Astrocyte (in vitro differentiated cells and primary cell): ENCODE measurements at regions not wholly inside any gene's neighbourhood (a gene's known extent, or its start where the extent isn't known, plus 50 kb on each side); places are given as distances from the start of the nearest gene placed in this dataset.

Source experiments
- DNase-seq: peaks from one replicate; pipeline ENCODE4 v3.0.0-alpha.2; 2010; ENCODE audit warnings: low read depth
- FAIRE-seq: peaks from 2 replicates; lab custom pipeline; 2011; peaks lifted over from hg19 to GRCh38; lab: Jason Lieb, UNC
- H2AFZ ChIP-seq: 2 replicates; pipeline ENCODE4 v1.6.0; 2012; ENCODE audit warnings: low read depth, low read length, inconsistent platforms
- H3K27ac ChIP-seq: 2 replicates; pipeline ENCODE4 v1.5.1; 2011; ENCODE audit warnings: low read depth, low read length, inconsistent platforms
- H3K27me3 ChIP-seq: 2 replicates; pipeline ENCODE4 v1.6.0; 2011; ENCODE audit warnings: low read length, inconsistent platforms; ENCODE audit not compliant: insufficient read depth
- H3K36me3 ChIP-seq: 2 replicates; pipeline ENCODE4 v1.5.1; 2011; ENCODE audit warnings: low read length, inconsistent platforms; ENCODE audit not compliant: insufficient read depth
- H3K4me1 ChIP-seq: 2 replicates; pipeline ENCODE4 v1.5.1; 2011; ENCODE audit warnings: low read length, inconsistent platforms; ENCODE audit not compliant: insufficient read depth
- H3K4me2 ChIP-seq: 2 replicates; pipeline ENCODE4 v1.6.0; 2012; ENCODE audit warnings: low read length, inconsistent platforms
- H3K4me3 ChIP-seq: 2 replicates; pipeline ENCODE4 v1.5.1; 2011; ENCODE audit warnings: low read depth, mild to moderate bottlenecking, low read length, inconsistent platforms; ENCODE audit not compliant: insufficient read depth
- H3K79me2 ChIP-seq: 2 replicates; pipeline ENCODE4 v1.6.0; 2012; ENCODE audit warnings: mild to moderate bottlenecking, low read length, inconsistent platforms; ENCODE audit not compliant: insufficient read depth
- H3K9ac ChIP-seq: 2 replicates; pipeline ENCODE4 v1.6.0; 2012; ENCODE audit warnings: mild to moderate bottlenecking, low read length, inconsistent platforms
- H3K9me3 ChIP-seq: 2 replicates; pipeline ENCODE4 v1.5.1; 2012; ENCODE audit warnings: low read depth, mild to moderate bottlenecking, low read length, inconsistent platforms; ENCODE audit not compliant: insufficient read depth
- H4K20me1 ChIP-seq: 2 replicates; pipeline ENCODE4 v1.6.0; 2012; ENCODE audit warnings: low read length, inconsistent platforms; ENCODE audit not compliant: insufficient read depth
- H3K27ac Mint-ChIP-seq: one replicate; pipeline ENCODE4 v1.8.0; 2021; ENCODE audit warnings: mild to moderate bottlenecking, mixed read lengths; ENCODE audit not compliant: unreplicated experiment
- H3K27me3 Mint-ChIP-seq: one replicate; pipeline ENCODE4 v1.8.0; 2021; ENCODE audit warnings: low read depth, mixed read lengths; ENCODE audit not compliant: unreplicated experiment
- H3K36me3 Mint-ChIP-seq: one replicate; pipeline ENCODE4 v1.8.0; 2021; ENCODE audit warnings: low read depth, mixed read lengths; ENCODE audit not compliant: unreplicated experiment
- H3K4me1 Mint-ChIP-seq: one replicate; pipeline ENCODE4 v1.8.0; 2021; ENCODE audit warnings: low read depth, mixed read lengths; ENCODE audit not compliant: unreplicated experiment
- H3K4me3 Mint-ChIP-seq: one replicate; pipeline ENCODE4 v1.8.0; 2021; ENCODE audit warnings: mild to moderate bottlenecking, moderate library complexity, mixed read lengths; ENCODE audit not compliant: unreplicated experiment
- H3K9me3 Mint-ChIP-seq: one replicate; pipeline ENCODE4 v1.8.0; 2021; ENCODE audit warnings: mild to moderate bottlenecking, mixed read lengths; ENCODE audit not compliant: unreplicated experiment
- CTCF ChIP-seq: IDR thresholded peaks from 2 replicates; pipeline ENCODE4 v1.5.1; 2011; ENCODE audit warnings: low read depth, mild to moderate bottlenecking, inconsistent platforms, low read length, moderate library complexity; ENCODE audit not compliant: insufficient read depth
- EZH2 ChIP-seq: IDR thresholded peaks from 2 replicates; pipeline ENCODE4 v1.6.1; 2012; ENCODE audit warnings: mild to moderate bottlenecking, low read length, inconsistent platforms; ENCODE audit not compliant: insufficient read depth

DNA sequence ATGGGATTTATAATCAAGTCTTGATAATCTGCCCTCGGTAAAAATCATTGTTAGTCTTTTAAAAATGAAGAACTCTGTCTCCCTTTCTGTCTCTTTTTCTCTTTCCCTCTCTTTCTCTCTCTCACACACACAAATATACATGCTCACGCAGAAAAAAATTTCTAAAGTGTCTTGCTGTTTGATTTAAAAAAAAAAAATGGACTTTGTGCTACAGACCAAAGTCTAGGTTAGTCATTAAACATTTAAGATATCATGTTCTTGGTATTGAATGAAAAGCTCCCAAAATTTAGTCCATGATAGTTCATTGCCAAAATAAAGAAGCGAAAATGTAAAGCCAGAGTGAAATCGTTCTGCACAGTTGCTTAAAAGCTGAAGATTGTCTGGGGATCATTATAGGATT, 665.8 kb downstream of the SORCS1 start:
- FAIRE-seq (no peak), DNase-seq (no peak)
- H3K4me1 Mint-ChIP-seq = peaks cover 3% of the 10 kb centered on the region
- no peaks in the 10 kb centered on the region for H3K79me2 ChIP-seq
- no peaks in the 10 kb centered on the region for H4K20me1 ChIP-seq
- no peak overlapping the region for H3K9ac ChIP-seq
- no peaks in the 10 kb centered on the region for H3K36me3 Mint-ChIP-seq
- H3K27me3 ChIP-seq = no peaks in the 10 kb centered on the region
- H3K4me3 ChIP-seq = no peak overlapping the region
- H3K9me3 ChIP-seq = no peaks in the 10 kb centered on the region
- H3K4me2 ChIP-seq = no peak overlapping the region
- no peak for TF ChIP-seq CTCF
- no peak for TF ChIP-seq EZH2
- peaks cover 7% of the 10 kb centered on the region for H3K27me3 Mint-ChIP-seq
- no peak overlapping the region for H3K27ac ChIP-seq
- H3K36me3 ChIP-seq = no peaks in the 10 kb centered on the region
- no peaks in the 10 kb centered on the region for H3K9me3 Mint-ChIP-seq
- no peaks in the 10 kb centered on the region for H3K4me1 ChIP-seq
- no peak overlapping the region for H3K27ac Mint-ChIP-seq
- no peak overlapping the region for H3K4me3 Mint-ChIP-seq
- H2AFZ ChIP-seq = no peak overlapping the region

- FAIRE-seq = no peak
- peaks cover 7% of the 10 kb centered on the region for H3K27me3 Mint-ChIP-seq
Observed at GRCh38 chr10:106495931-106496330, 668.6 kb downstream of the SORCS1 start.

More at GRCh38 chr10:106495931-106496330, 668.6 kb downstream of the SORCS1 start:
- Histone ChIP-seq H3K79me2 (no peaks in the 10 kb centered on the region), H3K36me3 (no peaks in the 10 kb centered on the region), H3K4me2 (no peak overlapping the region), H4K20me1 (no peaks in the 10 kb centered on the region), H3K4me1 (no peaks in the 10 kb centered on the region), H3K9ac (no peak overlapping the region), H3K27me3 (no peaks in the 10 kb centered on the region), H2AFZ (no peak overlapping the region), H3K27ac (no peak overlapping the region), H3K4me3 (no peak overlapping the region), H3K9me3 (no peaks in the 10 kb centered on the region)
- Mint-ChIP-seq H3K4me3 (no peak overlapping the region), H3K27ac (no peak overlapping the region), H3K36me3 (no peaks in the 10 kb centered on the region), H3K4me1 (peaks cover 3% of the 10 kb centered on the region), H3K9me3 (peaks cover under 1% of the 10 kb centered on the region)
- no peak for DNase-seq
- TF ChIP-seq EZH2 (no peak), CTCF (no peak)
